ENCODE measurements at regions not wholly inside any gene's neighbourhood (a gene's known extent, or its start where the extent isn't known, plus 50 kb on each side); places are given as distances from the start of the nearest gene placed in this dataset.

GRCh38 chr3:189573004-189573403, 58.2 kb upstream of the TP63 start:
- no peaks in the 10 kb centered on the region for H3K4me1 ChIP-seq
- no peak overlapping the region for H3K4me3 ChIP-seq (replicated peaks in 1 of 3)
- no peaks in the 10 kb centered on the region for H3K27me3 ChIP-seq
- TF ChIP-seq CTCF (IDR thresholded peaks at IDR 0.05) = no peak
- no peak for TF ChIP-seq POLR2A (IDR thresholded peaks at IDR 0.05)
- H3K36me3 ChIP-seq = no peaks in the 10 kb centered on the region
- DNase-seq = no peak
- H3K9me3 ChIP-seq = no peaks in the 10 kb centered on the region
- no peak overlapping the region for H3K27ac ChIP-seq
- intact Hi-C loops (cut with DNase I) = no loop called here

GRCh38 chr3:189576486-189576885, 54.7 kb upstream of the TP63 start:
- no peaks in the 10 kb centered on the region for H3K27me3 ChIP-seq

GRCh38 chr3:189577050-189577951, 53.9 kb upstream of the TP63 start:
- intact Hi-C loops (cut with DNase I) = no loop called here
- Histone ChIP-seq H3K27me3 (no peaks in the 10 kb centered on the region), H3K36me3 (no peaks in the 10 kb centered on the region), H3K27ac (no peak overlapping the region), H3K9me3 (no peaks in the 10 kb centered on the region), H3K4me1 (no peaks in the 10 kb centered on the region), H3K4me3 (replicated peaks in 1 of 3) (no peak overlapping the region)
- DNase-seq = no peak
- no peak for TF ChIP-seq POLR2A (IDR thresholded peaks at IDR 0.05)
- TF ChIP-seq CTCF (IDR thresholded peaks at IDR 0.05) = no peak
- 72 to 73% methylated on average over 5 of the region's 5 CpGs for WGBS, 2 donors

More at GRCh38 chr3:189576486-189576885, 54.7 kb upstream of the TP63 start:
- H3K36me3 ChIP-seq = no peaks in the 10 kb centered on the region
- no peak overlapping the region for H3K4me3 ChIP-seq (replicated peaks in 1 of 3)
- no peak for DNase-seq
- WGBS, 2 donors = 70 to 80% methylated on average over 1 of the region's 1 CpG
- TF ChIP-seq POLR2A (IDR thresholded peaks at IDR 0.05) (no peak), CTCF (IDR thresholded peaks at IDR 0.05) (no peak)
- no peaks in the 10 kb centered on the region for H3K9me3 ChIP-seq
- no peaks in the 10 kb centered on the region for H3K4me1 ChIP-seq
- H3K27ac ChIP-seq = no peak overlapping the region
- intact Hi-C loops (cut with DNase I) = no loop called here

GRCh38 chr3:189580190-189580589, 51.0 kb upstream of the TP63 start:
- H3K4me3 ChIP-seq (replicated peaks in 1 of 3) = no peak overlapping the region
- H3K9me3 ChIP-seq = no peaks in the 10 kb centered on the region
- no peak overlapping the region for H3K27ac ChIP-seq
- DNase-seq = no peak
- H3K4me1 ChIP-seq = no peaks in the 10 kb centered on the region
- TF ChIP-seq POLR2A (IDR thresholded peaks at IDR 0.05) (no peak), CTCF (IDR thresholded peaks at IDR 0.05) (no peak)
- H3K27me3 ChIP-seq = no peaks in the 10 kb centered on the region
- intact Hi-C loops (cut with DNase I) = no loop called here
- 95 to 96% methylated on average over 2 of the region's 2 CpGs for WGBS, 2 donors
- H3K36me3 ChIP-seq = no peaks in the 10 kb centered on the region
